HEK293 (cell line): ENCODE measurements at regions not wholly inside any gene's neighbourhood (a gene's known extent, or its start where the extent isn't known, plus 50 kb on each side); places are given as distances from the start of the nearest gene placed in this dataset.

Source experiments
- CTCF ChIA-PET: fragments of 350-600 bp; formaldehyde crosslinking; extraction: SDS; loops from one replicate; lab custom pipeline; 2021; ENCODE audit warnings: antibody characterized with exemption; lab: Yijun Ruan, JAX
- POLR2A ChIA-PET: fragments of 300-600 bp; formaldehyde crosslinking; extraction: SDS; loops from one replicate; lab custom pipeline; 2020; ENCODE audit warnings: antibody characterized with exemption, inconsistent platforms; lab: Yijun Ruan, JAX
- H3K27ac ChIP-seq: fragments of 200-500 bp; sonication (Bioruptor generic); 2 replicates; pipeline ENCODE4 v1.5.1; 2014; ENCODE audit warnings: low read depth, low read length, control low read depth, inconsistent platforms; ENCODE audit errors: extremely low read depth
- H3K36me3 ChIP-seq, 2 experiments: fragments of 200-500 bp in 1 of 2; sonication (Bioruptor generic) in 1 of 2; 1 replicate in 1 of 2; 2 replicates in 1 of 2; pipeline ENCODE4 v1.5.1; 2014 to 2017; ENCODE audit warnings: inconsistent platforms in 2 of 2, low read length in 2 of 2; ENCODE audit not compliant: control insufficient read depth in 2 of 2, insufficient read depth in 1 of 2
- H3K4me1 ChIP-seq: fragments of 200-500 bp; sonication (Bioruptor generic); 2 replicates; pipeline ENCODE4 v1.5.1; 2014; ENCODE audit warnings: mild to moderate bottlenecking, low read length, inconsistent platforms; ENCODE audit not compliant: control insufficient read depth, insufficient read depth
- H3K4me3 ChIP-seq: 2 replicates; pipeline ENCODE4 v1.5.1; 2011; ENCODE audit warnings: low read depth, mild to moderate bottlenecking, control low read depth, low read length, moderate library complexity
- H3K9me3 ChIP-seq: fragments of 200-500 bp; sonication (Bioruptor generic); 2 replicates; pipeline ENCODE4 v1.5.1; 2014; ENCODE audit warnings: low read depth, low read length, inconsistent platforms; ENCODE audit not compliant: control insufficient read depth, insufficient read depth
- AEBP2 ChIP-seq: fragments of 450-650 bp; formaldehyde crosslinking; IDR thresholded peaks from 2 replicates; pipeline ENCODE4 v1.5.1; 2016; ENCODE audit warnings: missing biosample characterization, missing genetic modification characterization, borderline replicate concordance
- IKZF3 ChIP-seq: fragments of 450-650 bp; IDR thresholded peaks from 2 replicates; pipeline ENCODE4 v1.5.0; 2018; ENCODE audit warnings: missing biosample characterization, mild to moderate bottlenecking, missing genetic modification characterization, moderate library complexity
- KLF10 ChIP-seq: fragments of 450-650 bp; IDR thresholded peaks from 2 replicates; pipeline ENCODE4 v1.5.1; 2018; ENCODE audit warnings: missing biosample characterization, mild to moderate bottlenecking, missing genetic modification characterization
- KLF16 ChIP-seq: fragments of 450-650 bp; formaldehyde crosslinking; IDR thresholded peaks from 2 replicates; pipeline ENCODE4 v1.5.1; 2017; ENCODE audit warnings: missing biosample characterization, missing genetic modification characterization
- KLF7 ChIP-seq: fragments of 450-650 bp; formaldehyde crosslinking; IDR thresholded peaks from 2 replicates; pipeline ENCODE4 v1.5.1; 2016; ENCODE audit warnings: missing biosample characterization, missing genetic modification characterization, borderline replicate concordance
- OSR2 ChIP-seq: fragments of 450-650 bp; formaldehyde crosslinking; IDR thresholded peaks from 2 replicates; pipeline ENCODE4 v1.5.1; 2016; ENCODE audit warnings: missing biosample characterization, missing genetic modification characterization
- REPIN1 ChIP-seq: fragments of 450-650 bp; formaldehyde crosslinking; IDR thresholded peaks from 2 replicates; pipeline ENCODE4 v1.5.1; 2017; ENCODE audit warnings: missing biosample characterization, missing genetic modification characterization, low read depth
- ZBTB20 ChIP-seq: fragments of 450-650 bp; formaldehyde crosslinking; IDR thresholded peaks from 2 replicates; pipeline ENCODE4 v1.5.1; 2016; ENCODE audit warnings: missing biosample characterization, missing genetic modification characterization
- ZNF274 ChIP-seq, 2 experiments: fragments of 200-500 bp in 1 of 2; fragments of 450-650 bp in 1 of 2; sonication (Bioruptor generic) in 1 of 2; formaldehyde crosslinking in 1 of 2; IDR thresholded peaks; 2 replicates each; pipeline versions ENCODE4 v1.5.1 to v1.6.1; 2014 to 2016; ENCODE audit warnings: borderline replicate concordance in 1 of 2, inconsistent platforms in 1 of 2, low read length in 1 of 2, missing biosample characterization in 1 of 2, missing genetic modification characterization in 1 of 2
- ZNF292 ChIP-seq: fragments of 450-650 bp; formaldehyde crosslinking; IDR thresholded peaks from 2 replicates; pipeline ENCODE4 v1.5.1; 2016; ENCODE audit warnings: low read depth, missing biosample characterization, missing genetic modification characterization, borderline replicate concordance
- ZNF324 ChIP-seq: fragments of 450-650 bp; formaldehyde crosslinking; IDR thresholded peaks from 2 replicates; pipeline ENCODE4 v1.5.1; 2016; ENCODE audit warnings: missing biosample characterization, missing genetic modification characterization
- ZNF37A ChIP-seq: fragments of 450-650 bp; IDR thresholded peaks from 2 replicates; pipeline ENCODE4 v1.5.1; 2018; ENCODE audit warnings: missing biosample characterization, missing genetic modification characterization
- ZNF530 ChIP-seq: fragments of 450-650 bp; formaldehyde crosslinking; IDR thresholded peaks from 2 replicates; pipeline ENCODE4 v1.5.1; 2016; ENCODE audit warnings: low read depth, missing biosample characterization, missing genetic modification characterization
- ZNF664 ChIP-seq: fragments of 450-650 bp; formaldehyde crosslinking; IDR thresholded peaks from 2 replicates; pipeline ENCODE4 v1.5.1; 2016; ENCODE audit warnings: missing biosample characterization, missing genetic modification characterization
- ZNF670 ChIP-seq: fragments of 450-650 bp; formaldehyde crosslinking; IDR thresholded peaks from 2 replicates; pipeline ENCODE4 v1.5.1; 2016; ENCODE audit warnings: missing biosample characterization, missing genetic modification characterization, low read depth
- ZNF677 ChIP-seq: fragments of 450-650 bp; IDR thresholded peaks from 2 replicates; pipeline ENCODE4 v1.5.0; 2018; ENCODE audit warnings: missing biosample characterization, mild to moderate bottlenecking, missing genetic modification characterization, moderate library complexity
- ZNF701 ChIP-seq: fragments of 450-650 bp; formaldehyde crosslinking; IDR thresholded peaks from 2 replicates; pipeline ENCODE4 v1.5.1; 2016; ENCODE audit warnings: missing biosample characterization, missing genetic modification characterization
- TF ChIP-seq, protein P1 (sequence below): fragments of 450-650 bp; formaldehyde crosslinking; IDR thresholded peaks from 2 replicates; pipeline ENCODE4 v1.5.1; 2016; ENCODE audit warnings: missing biosample characterization, missing genetic modification characterization

- Histone ChIP-seq H3K4me1 (no peaks in the 10 kb centered on the region), H3K9me3 (no peaks in the 10 kb centered on the region), H3K4me3 (no peak overlapping the region), H3K27ac (no peak overlapping the region), H3K36me3 (no peaks in the 10 kb centered on the region)
- TF ChIP-seq OSR2: 0 out of 2 replicates have a peak, but pooled peaks have one; percentile 8
- TF ChIP-seq REPIN1 (tag by site-specific recombination): no peak
- ChIA-PET CTCF (interaction anchor here (0.6 kb wide), 2 partner anchors 82 to 173 kb away, joined by 3 to 5 read pairs; no protein-coding TSS in a partner anchor), POLR2A (interaction anchor here (0.9 kb wide), 1 partner anchor 23 kb away, joined by 3 read pairs; no protein-coding TSS in a partner anchor)
Observed at GRCh38 chr12:89928467-89928866, 219.8 kb upstream of the ATP2B1 start.

GRCh38 chr12:89927226-89927698 lies 218.6 kb upstream of the ATP2B1 start:
- Histone ChIP-seq H3K36me3 (no peaks in the 10 kb centered on the region), H3K4me3 (no peak overlapping the region), H3K27ac (no peak overlapping the region), H3K9me3 (no peaks in the 10 kb centered on the region), H3K4me1 (no peaks in the 10 kb centered on the region)
- ChIA-PET CTCF (no interaction called here), POLR2A (no interaction called here)
- peak; percentile 53; the same call in 1 of the 2 replicates for TF ChIP-seq ZBTB20 (tag by site-specific recombination)
- TF ChIP-seq, protein P1, sequence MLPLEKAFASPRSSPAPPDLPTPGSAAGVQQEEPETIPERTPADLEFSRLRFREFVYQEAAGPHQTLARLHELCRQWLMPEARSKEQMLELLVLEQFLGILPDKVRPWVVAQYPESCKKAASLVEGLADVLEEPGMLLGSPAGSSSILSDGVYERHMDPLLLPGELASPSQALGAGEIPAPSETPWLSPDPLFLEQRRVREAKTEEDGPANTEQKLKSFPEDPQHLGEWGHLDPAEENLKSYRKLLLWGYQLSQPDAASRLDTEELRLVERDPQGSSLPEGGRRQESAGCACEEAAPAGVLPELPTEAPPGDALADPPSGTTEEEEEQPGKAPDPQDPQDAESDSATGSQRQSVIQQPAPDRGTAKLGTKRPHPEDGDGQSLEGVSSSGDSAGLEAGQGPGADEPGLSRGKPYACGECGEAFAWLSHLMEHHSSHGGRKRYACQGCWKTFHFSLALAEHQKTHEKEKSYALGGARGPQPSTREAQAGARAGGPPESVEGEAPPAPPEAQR (tag by site-specific recombination): no peak

- no peak overlapping the region for H3K4me3 ChIP-seq
- H3K9me3 ChIP-seq: no peaks in the 10 kb centered on the region
- H3K4me1 ChIP-seq: peaks cover 5% of the 10 kb centered on the region; the same call in 1 of the 2 replicates
- ChIA-PET CTCF (interaction anchor here (0.6 to 1.5 kb wide), 3 partner anchors 11 to 1850 kb away, joined by 3 to 4 read pairs (median 3); no protein-coding TSS in a partner anchor), POLR2A (no interaction called here)
- H3K27ac ChIP-seq: no peak overlapping the region
- no peaks in the 10 kb centered on the region for H3K36me3 ChIP-seq
- TF ChIP-seq ZNF292 (tag by site-specific recombination) (no peak), AEBP2 (tag by site-specific recombination) (no peak), ZNF664 (tag by site-specific recombination) (peak; percentile 56; the same call in 1 of the 2 replicates), ZNF530 (tag by site-specific recombination) (no peak), KLF10 (tag by site-specific recombination) (no peak), KLF7 (tag by site-specific recombination) (no peak)
- TF ChIP-seq, all 188 proteins: peak for 1
Observed at GRCh38 chr12:89924191-89924590, 215.6 kb upstream of the ATP2B1 start.

DNA sequence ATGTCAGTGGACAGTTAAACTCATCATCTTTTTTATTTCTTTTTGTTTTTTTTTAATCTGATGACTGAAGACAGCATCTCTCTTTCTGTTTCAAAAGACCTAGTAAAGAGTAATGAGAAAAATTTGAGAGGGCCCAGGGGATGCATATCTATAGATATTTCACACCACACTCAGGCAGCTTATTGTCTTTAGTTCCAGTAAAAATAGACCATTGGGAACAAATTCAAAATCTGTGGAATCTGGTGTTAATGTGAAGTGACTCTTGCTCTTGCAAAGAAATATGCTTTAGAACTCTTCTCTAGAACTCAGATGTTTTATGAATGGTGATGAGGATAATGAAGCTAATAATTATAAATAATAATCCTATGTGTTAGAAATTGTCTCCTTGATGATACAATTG lies 214.5 kb upstream of the ATP2B1 start:
- CTCF ChIA-PET: interaction anchor here (1.5 kb wide), 1 partner anchor 12 kb away, joined by 4 read pairs; no protein-coding TSS in a partner anchor
- H3K27ac ChIP-seq: no peak overlapping the region

More for the DNA sequence above, 214.5 kb upstream of the ATP2B1 start:
- no peaks in the 10 kb centered on the region for H3K9me3 ChIP-seq
- no peaks in the 10 kb centered on the region for H3K36me3 ChIP-seq
- POLR2A ChIA-PET: no interaction called here
- H3K4me1 ChIP-seq: peaks cover 7% of the 10 kb centered on the region; the same call in 1 of the 2 replicates
- H3K4me3 ChIP-seq: no peak overlapping the region
- no peak for TF ChIP-seq ZNF701
- TF ChIP-seq ZNF677 (tag by site-specific recombination): no peak
- TF ChIP-seq IKZF3 (tag by site-specific recombination): no peak
- no peak for TF ChIP-seq ZNF670
- no peak for TF ChIP-seq ZNF37A (tag by site-specific recombination)
- TF ChIP-seq KLF16 (tag by site-specific recombination): no peak
- TF ChIP-seq ZNF274 (IDR thresholded peaks at IDR 0.05; ENCODE audit: low read length): no peak
- TF ChIP-seq ZNF274 (tag by site-specific recombination; IDR thresholded peaks at IDR 0.05; ENCODE audit: borderline replicate concordance): no peak
- no peak for TF ChIP-seq ZNF324 (tag by site-specific recombination)
